ENCODE measurements at regions not wholly inside any gene's neighbourhood (a gene's known extent, or its start where the extent isn't known, plus 50 kb on each side); places are given as distances from the start of the nearest gene placed in this dataset.

GRCh38 chr3:34279901-34280300, 481.5 kb downstream of the PDCD6IP start (continued):
- no peak for TF ChIP-seq ZNF462 (CRISPR knock-in tag; IDR thresholded peaks at IDR 0.05)

- H4K20me1 ChIP-seq (replicated peaks; ENCODE audit: insufficient read depth): no peaks in the 10 kb centered on the region
- ATAC-seq: no peak
- Mint-ChIP-seq H3K27me3 (ENCODE audit: insufficient read depth, low read depth, poor library complexity) (peaks cover 2% of the 10 kb centered on the region), H3K36me3 (ENCODE audit: low read depth) (no peaks in the 10 kb centered on the region), H3K4me3 (no peak overlapping the region), H3K27ac (no peak overlapping the region), H3K9me3 (no peaks in the 10 kb centered on the region), H3K4me1 (0 out of 3 replicates have a peak, but pooled peaks cover 2% of the 10 kb centered on the region)
- no peaks in the 10 kb centered on the region for H3K79me2 ChIP-seq (replicated peaks; ENCODE audit: insufficient read depth)
- no peaks in the 10 kb centered on the region for H3K4me1 ChIP-seq (ENCODE audit: insufficient read depth)
- H3K36me3 ChIP-seq (ENCODE audit: insufficient read depth): no peaks in the 10 kb centered on the region
- H3K4me3 ChIP-seq: no peak overlapping the region
- H3K27me3 ChIP-seq (ENCODE audit: insufficient read depth): no peaks in the 10 kb centered on the region
- no peak overlapping the region for H2AFZ ChIP-seq
- no peak overlapping the region for H3K4me2 ChIP-seq
- H3F3A ChIP-seq (replicated peaks; ENCODE audit: low read depth): no peaks in the 10 kb centered on the region
- no peak for DNase-seq (ENCODE audit: low spot score)
- H3K9me2 ChIP-seq (ENCODE audit: insufficient read depth): peaks cover 8% of the 10 kb centered on the region; the same call in 1 of the 2 replicates
- no peak overlapping the region for H3K27ac ChIP-seq (ENCODE audit: low read depth)
- no peak for TF ChIP-seq JUNB (IDR thresholded peaks at IDR 0.05; ENCODE audit: unreplicated experiment)
- no peak for TF ChIP-seq STAT1 (IDR thresholded peaks at IDR 0.05; ENCODE audit: unreplicated experiment)
- TF ChIP-seq ETS1 (IDR thresholded peaks at IDR 0.05): no peak
- no peak for TF ChIP-seq CREB1 (CRISPR knock-in tag; IDR thresholded peaks at IDR 0.05; ENCODE audit: low read depth)
- TF ChIP-seq EZH2phosphoT487 (IDR thresholded peaks at IDR 0.05; ENCODE audit: unreplicated experiment): no peak
- TF ChIP-seq EZH2 (IDR thresholded peaks at IDR 0.05; ENCODE audit: low read depth, unreplicated experiment): no peak
- TF ChIP-seq POLR2AphosphoS5 (IDR thresholded peaks at IDR 0.05; ENCODE audit: low read depth): no peak
- no peak for TF ChIP-seq NANOG (IDR thresholded peaks at IDR 0.05; ENCODE audit: borderline replicate concordance)
- TF ChIP-seq CTCF (conservative IDR thresholded peaks at IDR 0.05; ENCODE audit: low read depth in 2 of 2): no peak
- TF ChIP-seq REST (IDR thresholded peaks at IDR 0.05; ENCODE audit: unreplicated experiment): no peak
Measured at GRCh38 chr3:34283751-34284150, 485.3 kb downstream of the PDCD6IP start.

All from GM23338 (cell line).